GM23248 (cell line): ENCODE measurements at regions not wholly inside any gene's neighbourhood (a gene's known extent, or its start where the extent isn't known, plus 50 kb on each side); places are given as distances from the start of the nearest gene placed in this dataset.

Experiments used
- DNase-seq: peaks from one replicate; pipeline ENCODE4 v3.0.0-alpha.2; 2015
- H2AFZ ChIP-seq: fragments of 200-600 bp; sonication (generic); 2 replicates; pipeline ENCODE4 v1.6.1; 2016; ENCODE audit warnings: antibody characterized with exemption
- H3F3A ChIP-seq: fragments of 200-600 bp; sonication (generic); 2 replicates; pipeline ENCODE4 v1.6.1; 2016; ENCODE audit warnings: mild to moderate bottlenecking, antibody characterized with exemption, mixed run types; ENCODE audit not compliant: insufficient read depth
- H3K27ac ChIP-seq: fragments of 200-600 bp; sonication (generic); 2 replicates; pipeline ENCODE4 v1.5.1; 2016; ENCODE audit warnings: mild to moderate bottlenecking
- H3K27me3 ChIP-seq: fragments of 200-600 bp; sonication (generic); replicated peaks from 2 replicates; pipeline ENCODE4 v1.6.1; 2016; ENCODE audit warnings: mild to moderate bottlenecking; ENCODE audit not compliant: insufficient read depth
- H3K36me3 ChIP-seq: fragments of 200-600 bp; sonication (generic); 2 replicates; pipeline ENCODE4 v1.6.1; 2016; ENCODE audit warnings: low read depth, mild to moderate bottlenecking
- H3K4me1 ChIP-seq: fragments of 200-600 bp; sonication (generic); 2 replicates; pipeline ENCODE4 v1.6.1; 2016; ENCODE audit warnings: mild to moderate bottlenecking; ENCODE audit not compliant: insufficient read depth
- H3K4me2 ChIP-seq: fragments of 200-600 bp; sonication (generic); one replicate; pipeline ENCODE4 v1.6.1; 2016; ENCODE audit warnings: mild to moderate bottlenecking; ENCODE audit not compliant: unreplicated experiment
- H3K4me3 ChIP-seq: fragments of 200-600 bp; sonication (generic); 2 replicates; pipeline ENCODE4 v1.5.1; 2016; ENCODE audit warnings: mild to moderate bottlenecking
- H3K79me2 ChIP-seq: fragments of 200-600 bp; sonication (generic); 2 replicates; pipeline ENCODE4 v1.6.1; 2016; ENCODE audit warnings: mild to moderate bottlenecking; ENCODE audit not compliant: insufficient read depth
- H3K9ac ChIP-seq: fragments of 200-600 bp; sonication (generic); 2 replicates; pipeline ENCODE4 v1.6.1; 2016; ENCODE audit warnings: mild to moderate bottlenecking
- H3K9me2 ChIP-seq: fragments of 200-600 bp; sonication (generic); 2 replicates; pipeline ENCODE4 v1.6.1; 2016; ENCODE audit warnings: mixed run types, mild to moderate bottlenecking, moderate library complexity; ENCODE audit not compliant: insufficient read depth
- H3K9me3 ChIP-seq: fragments of 200-600 bp; sonication (generic); one replicate; pipeline ENCODE4 v1.6.1; 2017; ENCODE audit warnings: low read depth
- H4K20me1 ChIP-seq: fragments of 200-600 bp; sonication (generic); 2 replicates; pipeline ENCODE4 v1.6.0; 2016; ENCODE audit not compliant: insufficient read depth
- EZH2 ChIP-seq: fragments of 200-600 bp; sonication (generic); IDR thresholded peaks from 2 replicates; pipeline ENCODE4 v1.6.1; 2018; ENCODE audit warnings: antibody characterized with exemption, mild to moderate bottlenecking; ENCODE audit not compliant: insufficient read depth, poor library complexity, severe bottlenecking
- EZH2phosphoT487 ChIP-seq: fragments of 200-600 bp; sonication (generic); IDR thresholded peaks from 2 replicates; pipeline ENCODE4 v1.6.1; 2018; ENCODE audit warnings: antibody characterized with exemption, moderate library complexity, mild to moderate bottlenecking, low read depth; ENCODE audit not compliant: insufficient read depth
- WGBS, 2 experiments: methylation state at CpG; one replicate each; pipeline ENCODE4 v1.1.6; 2015 to 2017; ENCODE audit warnings: low lambda C conversion rate in 2 of 2, low coverage in 1 of 2; ENCODE audit errors: missing lambda C conversion rate in 2 of 2; 5-methylcytosine and 5-hydroxymethylcytosine counted together
- in situ Hi-C: fragments of 300-500 bp; cut with MboI; formaldehyde crosslinking; loops from 2 replicates; pipeline ENCODE4 v1.15.0; 2020

DNA sequence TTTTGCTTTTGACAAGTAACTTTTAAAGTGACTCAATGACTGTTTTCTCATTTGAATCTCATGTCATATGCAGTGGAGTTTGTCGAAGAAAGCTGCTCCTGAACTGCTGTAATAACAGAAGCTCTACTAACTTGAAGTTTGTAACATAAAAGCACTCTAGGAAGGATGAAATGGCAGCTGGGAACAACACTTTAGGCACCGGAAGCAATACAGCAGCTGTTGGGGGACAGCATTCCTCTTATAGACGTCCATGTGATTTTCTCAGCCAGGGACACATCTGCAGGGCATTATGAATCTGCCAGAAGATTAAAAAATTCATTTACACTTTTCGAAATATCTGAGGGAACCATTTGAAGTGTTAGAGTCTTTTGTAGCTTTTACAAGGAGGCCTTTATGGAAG is 1035.8 kb downstream of the ADGRL3 start:
- in situ Hi-C loops: no loop called here
- Histone ChIP-seq H3K4me3 (no peak overlapping the region), H3K9ac (no peak overlapping the region), H4K20me1 (no peaks in the 10 kb centered on the region), H3K79me2 (no peaks in the 10 kb centered on the region), H3K9me3 (no peaks in the 10 kb centered on the region), H3K9me2 (no peaks in the 10 kb centered on the region), H3K27me3 (no peaks in the 10 kb centered on the region), H3F3A (no peaks in the 10 kb centered on the region), H3K27ac (no peak overlapping the region), H2AFZ (no peak overlapping the region), H3K4me2 (no peak overlapping the region), H3K4me1 (no peaks in the 10 kb centered on the region), H3K36me3 (no peaks in the 10 kb centered on the region)
- TF ChIP-seq EZH2 (no peak), EZH2phosphoT487 (no peak)
- WGBS, 2 experiments: 2 to 4% methylated on average over 4 of the region's 4 CpGs
- no peak for DNase-seq

DNA sequence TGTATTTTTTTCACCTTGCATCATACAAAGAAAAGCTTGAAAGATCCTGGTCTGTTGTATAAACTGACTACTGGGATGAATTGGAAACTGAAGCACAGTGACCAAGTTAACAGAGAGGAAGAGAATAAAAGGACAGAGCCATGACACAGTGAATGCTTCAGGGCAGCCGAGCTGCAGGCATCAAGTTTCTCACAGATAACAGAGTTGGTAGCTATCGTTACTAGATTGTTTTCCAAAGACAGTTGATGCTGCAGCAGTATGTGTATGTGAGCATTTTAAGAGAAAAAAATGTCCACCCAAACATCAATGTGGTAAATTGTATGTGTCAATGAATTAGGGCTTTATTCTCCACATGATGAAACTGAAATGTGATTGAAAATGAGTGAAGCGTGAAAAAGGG is 1032.7 kb downstream of the ADGRL3 start:
- Histone ChIP-seq H3K79me2 (no peaks in the 10 kb centered on the region), H3K9ac (no peak overlapping the region), H3K27me3 (no peaks in the 10 kb centered on the region), H3K4me3 (no peak overlapping the region), H3K9me2 (no peaks in the 10 kb centered on the region), H3K4me2 (no peak overlapping the region), H3K4me1 (no peaks in the 10 kb centered on the region), H3K27ac (no peak overlapping the region), H2AFZ (no peak overlapping the region), H3K9me3 (no peaks in the 10 kb centered on the region), H4K20me1 (no peaks in the 10 kb centered on the region), H3F3A (no peaks in the 10 kb centered on the region), H3K36me3 (no peaks in the 10 kb centered on the region)
- in situ Hi-C loops: no loop called here
- 16 to 34% methylated on average over 3 of the region's 3 CpGs for WGBS, 2 experiments
- no peak for DNase-seq
- TF ChIP-seq EZH2phosphoT487: no peak
- no peak for TF ChIP-seq EZH2

DNA sequence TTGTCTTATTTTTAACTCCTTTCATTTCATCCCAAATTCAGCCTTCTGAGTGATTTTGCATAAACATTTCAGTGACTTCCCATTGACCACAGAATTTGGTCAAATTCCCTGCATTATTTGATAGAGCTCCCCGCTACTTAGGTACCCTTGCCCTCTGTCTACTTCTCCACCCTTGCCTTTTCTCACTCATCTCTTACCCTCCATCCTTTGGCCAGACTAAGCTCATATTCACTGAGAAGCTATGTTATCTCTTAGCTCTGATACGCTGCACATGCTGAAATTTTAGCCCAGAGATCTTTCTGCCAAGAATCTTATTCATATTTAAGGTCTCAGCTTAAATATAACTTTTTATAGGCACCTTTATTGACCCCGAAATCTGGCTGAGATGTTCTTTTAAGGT is 1031.9 kb downstream of the ADGRL3 start:
- Histone ChIP-seq H3K36me3 (no peaks in the 10 kb centered on the region), H3K9me2 (no peaks in the 10 kb centered on the region), H3K4me3 (no peak overlapping the region), H3K9me3 (no peaks in the 10 kb centered on the region), H4K20me1 (no peaks in the 10 kb centered on the region), H2AFZ (no peak overlapping the region), H3K4me2 (no peak overlapping the region), H3K27me3 (no peaks in the 10 kb centered on the region), H3K27ac (no peak overlapping the region), H3F3A (no peaks in the 10 kb centered on the region), H3K4me1 (no peaks in the 10 kb centered on the region), H3K9ac (no peak overlapping the region), H3K79me2 (no peaks in the 10 kb centered on the region)
- DNase-seq: no peak
- TF ChIP-seq EZH2phosphoT487 (no peak), EZH2 (no peak)
- in situ Hi-C loops: no loop called here
- 16% methylated on average over 3 of the region's 3 CpGs for WGBS, 2 experiments

DNA sequence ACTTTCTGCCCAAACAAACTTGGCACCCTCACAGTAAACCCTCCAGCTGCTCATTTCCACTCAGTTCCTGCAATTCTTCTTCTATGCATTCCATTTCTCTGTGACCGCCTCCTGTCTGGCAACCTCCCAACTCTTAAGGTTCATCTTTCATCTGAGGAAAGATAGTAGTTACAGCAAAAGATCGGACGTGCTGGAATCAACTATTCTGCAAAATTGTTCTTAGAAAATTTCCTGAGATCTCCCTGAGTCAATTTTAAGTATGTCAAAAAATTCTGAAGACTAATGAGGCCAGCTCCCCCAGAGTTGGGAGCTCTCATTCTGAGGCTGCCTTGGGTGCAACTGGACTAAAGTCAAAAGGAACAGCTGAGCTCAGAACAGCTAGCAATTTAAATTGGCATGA is 1026.0 kb downstream of the ADGRL3 start:
- H3K79me2 ChIP-seq: no peaks in the 10 kb centered on the region
- H3F3A ChIP-seq: no peaks in the 10 kb centered on the region
- H3K9ac ChIP-seq: no peak overlapping the region

DNA sequence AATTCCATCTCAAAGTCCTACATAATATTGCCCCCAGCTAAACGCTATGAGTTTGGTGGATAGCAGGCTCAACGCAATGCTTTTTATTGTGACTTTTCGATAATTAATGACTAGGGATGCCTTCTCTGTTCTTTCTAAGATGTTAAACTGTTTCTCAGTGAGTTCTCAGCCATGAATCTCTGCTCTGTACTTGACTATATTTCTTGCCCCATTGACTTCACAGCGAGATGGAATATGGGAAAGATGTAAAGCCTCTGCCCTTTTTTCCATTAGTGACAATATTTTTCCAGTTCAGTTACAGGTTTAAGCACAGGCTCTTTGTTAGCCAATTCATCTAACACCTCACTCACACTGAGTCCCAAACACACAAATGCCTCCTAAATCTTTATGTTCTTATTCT is 1022.0 kb downstream of the ADGRL3 start:
- H3K9me2 ChIP-seq: no peaks in the 10 kb centered on the region
- H3K9me3 ChIP-seq: peaks cover 2% of the 10 kb centered on the region
- no peak for DNase-seq
- H3K27ac ChIP-seq: no peak overlapping the region
- H3K4me2 ChIP-seq: no peak overlapping the region
- H3K4me3 ChIP-seq: no peak overlapping the region
- no peaks in the 10 kb centered on the region for H3K27me3 ChIP-seq
- H3K79me2 ChIP-seq: no peaks in the 10 kb centered on the region
- no peak overlapping the region for H2AFZ ChIP-seq
- no peaks in the 10 kb centered on the region for H4K20me1 ChIP-seq
- 23% methylated on average over 4 of the region's 4 CpGs for WGBS, 2 experiments
- no peaks in the 10 kb centered on the region for H3K36me3 ChIP-seq
- in situ Hi-C loops: no loop called here
- no peak overlapping the region for H3K9ac ChIP-seq
- H3F3A ChIP-seq: no peaks in the 10 kb centered on the region
- TF ChIP-seq EZH2phosphoT487 (no peak), EZH2 (no peak)
- no peaks in the 10 kb centered on the region for H3K4me1 ChIP-seq

More for the DNA sequence above, 1026.0 kb downstream of the ADGRL3 start:
- no peak for TF ChIP-seq EZH2
- no peak for TF ChIP-seq EZH2phosphoT487
- no peak for DNase-seq
- Histone ChIP-seq H3K9me2 (no peaks in the 10 kb centered on the region), H2AFZ (no peak overlapping the region), H3K27ac (no peak overlapping the region), H3K4me1 (no peaks in the 10 kb centered on the region), H4K20me1 (no peaks in the 10 kb centered on the region), H3K27me3 (no peaks in the 10 kb centered on the region), H3K4me2 (no peak overlapping the region), H3K4me3 (no peak overlapping the region), H3K36me3 (no peaks in the 10 kb centered on the region), H3K9me3 (peaks cover 2% of the 10 kb centered on the region)
- 10 to 11% methylated on average over 3 of the region's 3 CpGs for WGBS, 2 experiments
- in situ Hi-C loops: no loop called here
